BE2C (cell line): ENCODE measurements at regions not wholly inside any gene's neighbourhood (a gene's known extent, or its start where the extent isn't known, plus 50 kb on each side); places are given as distances from the start of the nearest gene placed in this dataset.

ENCODE experiments used
- DNase-seq: peaks from one replicate; pipeline ENCODE4 v3.0.0-alpha.2; 2020
- H3K27me3 ChIP-seq: fragments of 250-450 bp; sonication (Bioruptor Pico); 2 replicates; pipeline ENCODE4 v1.5.1; 2020; ENCODE audit warnings: mild to moderate bottlenecking
- H3K36me3 ChIP-seq: fragments of 250-450 bp; sonication (Bioruptor Pico); 2 replicates; pipeline ENCODE4 v1.5.1; 2020; ENCODE audit warnings: mild to moderate bottlenecking
- H3K4me1 ChIP-seq: fragments of 250-450 bp; sonication (Bioruptor Pico); 2 replicates; pipeline ENCODE4 v1.5.1; 2020
- H3K4me3 ChIP-seq: 2 replicates; pipeline ENCODE4 v1.5.1; 2011; ENCODE audit warnings: low read depth, low read length
- H3K9me3 ChIP-seq: fragments of 250-450 bp; sonication (Bioruptor Pico); 2 replicates; pipeline ENCODE4 v1.5.1; 2020
- TF ChIP-seq, protein P1 (sequence below): IDR thresholded peaks from 2 replicates; pipeline ENCODE4 v1.5.1; 2012; ENCODE audit warnings: mild to moderate bottlenecking, low read depth, low read length

DNA sequence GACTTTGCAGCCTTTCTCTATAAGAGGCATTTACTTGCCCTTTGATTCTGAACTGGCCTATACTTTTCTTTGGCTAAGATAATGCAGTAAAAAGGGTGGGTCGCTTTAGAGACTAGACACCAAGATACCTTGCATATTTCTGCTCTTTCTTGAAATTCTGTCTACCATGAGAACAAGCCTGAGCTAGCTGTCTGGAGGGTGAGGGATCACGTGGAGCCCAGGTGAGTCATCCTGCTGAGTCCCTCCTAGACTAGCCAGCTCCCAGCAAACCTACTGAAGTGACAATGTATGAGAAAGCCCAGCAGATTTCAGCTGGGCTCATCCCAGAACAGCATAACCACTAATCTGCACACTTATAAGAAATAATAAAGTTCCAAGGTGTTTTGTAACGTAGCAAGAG, 408.0 kb upstream of the KAZN start:
- Histone ChIP-seq H3K4me1 (no peaks in the 10 kb centered on the region), H3K27me3 (no peaks in the 10 kb centered on the region), H3K36me3 (no peaks in the 10 kb centered on the region), H3K9me3 (no peaks in the 10 kb centered on the region), H3K4me3 (no peak overlapping the region)
- TF ChIP-seq, protein P1, sequence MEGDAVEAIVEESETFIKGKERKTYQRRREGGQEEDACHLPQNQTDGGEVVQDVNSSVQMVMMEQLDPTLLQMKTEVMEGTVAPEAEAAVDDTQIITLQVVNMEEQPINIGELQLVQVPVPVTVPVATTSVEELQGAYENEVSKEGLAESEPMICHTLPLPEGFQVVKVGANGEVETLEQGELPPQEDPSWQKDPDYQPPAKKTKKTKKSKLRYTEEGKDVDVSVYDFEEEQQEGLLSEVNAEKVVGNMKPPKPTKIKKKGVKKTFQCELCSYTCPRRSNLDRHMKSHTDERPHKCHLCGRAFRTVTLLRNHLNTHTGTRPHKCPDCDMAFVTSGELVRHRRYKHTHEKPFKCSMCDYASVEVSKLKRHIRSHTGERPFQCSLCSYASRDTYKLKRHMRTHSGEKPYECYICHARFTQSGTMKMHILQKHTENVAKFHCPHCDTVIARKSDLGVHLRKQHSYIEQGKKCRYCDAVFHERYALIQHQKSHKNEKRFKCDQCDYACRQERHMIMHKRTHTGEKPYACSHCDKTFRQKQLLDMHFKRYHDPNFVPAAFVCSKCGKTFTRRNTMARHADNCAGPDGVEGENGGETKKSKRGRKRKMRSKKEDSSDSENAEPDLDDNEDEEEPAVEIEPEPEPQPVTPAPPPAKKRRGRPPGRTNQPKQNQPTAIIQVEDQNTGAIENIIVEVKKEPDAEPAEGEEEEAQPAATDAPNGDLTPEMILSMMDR: no peak
- no peak for DNase-seq

DNA sequence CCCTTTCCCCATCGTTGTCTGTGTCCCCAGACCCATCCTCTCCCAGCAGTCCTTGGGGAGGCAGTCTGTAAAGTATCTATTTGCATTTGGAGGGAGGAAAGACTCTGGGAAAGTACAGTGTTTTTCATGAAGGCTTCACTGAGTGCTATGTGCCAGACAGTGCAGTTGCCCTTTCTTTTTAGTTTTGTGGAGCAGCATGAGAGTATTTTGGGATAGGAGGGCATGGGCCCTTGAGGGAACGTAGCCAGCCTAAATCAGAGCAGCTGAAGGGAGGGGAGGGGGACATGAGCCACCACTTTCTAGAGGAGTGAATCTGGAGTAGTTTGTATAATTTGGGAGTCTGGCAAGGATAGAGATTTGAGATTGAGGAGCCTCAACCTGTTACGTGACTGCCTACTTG, 404.0 kb upstream of the KAZN start:
- DNase-seq: no peak
- no peaks in the 10 kb centered on the region for H3K9me3 ChIP-seq
- H3K4me3 ChIP-seq: no peak overlapping the region
- TF ChIP-seq, protein P1: no peak
- H3K36me3 ChIP-seq: no peaks in the 10 kb centered on the region
- no peaks in the 10 kb centered on the region for H3K27me3 ChIP-seq
- H3K4me1 ChIP-seq: no peaks in the 10 kb centered on the region

DNA sequence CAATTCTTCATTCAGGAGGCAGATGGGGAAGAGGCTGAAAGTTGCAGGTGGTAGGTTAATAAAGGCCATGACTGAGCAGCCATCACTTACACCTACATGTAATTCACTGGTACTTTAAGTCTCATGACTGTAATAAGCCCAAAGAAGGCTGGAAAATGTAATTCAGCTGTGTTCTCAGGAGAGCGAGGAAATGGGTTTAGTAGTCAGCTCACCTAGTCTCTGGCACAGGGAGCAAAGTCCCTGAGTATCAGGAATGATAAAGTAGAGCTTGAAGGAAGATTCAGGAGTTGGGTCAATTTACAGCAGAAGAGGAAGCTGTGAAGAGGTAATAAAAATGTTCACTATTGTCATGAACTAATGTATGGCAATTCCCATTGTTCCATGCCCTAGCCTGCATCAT, 393.4 kb upstream of the KAZN start:
- H3K4me3 ChIP-seq: no peak overlapping the region
- no peak for DNase-seq

DNA sequence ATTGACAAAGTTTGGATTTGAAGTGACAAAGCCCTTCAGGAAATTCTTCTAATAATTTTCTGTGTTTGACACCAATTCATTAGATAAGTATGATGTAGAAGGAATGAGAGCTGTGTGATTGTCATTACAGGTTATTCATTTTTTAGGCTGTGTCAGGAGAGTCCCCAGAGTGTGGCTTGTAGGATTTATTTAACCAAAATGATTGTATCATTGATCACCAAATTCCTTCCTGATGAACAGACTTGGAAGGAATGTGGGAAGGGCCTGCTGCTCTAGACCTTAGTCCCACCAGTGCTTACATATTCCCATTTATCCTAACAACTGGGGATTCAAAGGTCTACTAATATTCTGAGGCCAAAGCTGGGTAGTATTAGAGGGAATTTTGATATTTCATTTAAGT, 383.3 kb upstream of the KAZN start:
- Histone ChIP-seq H3K9me3 (no peaks in the 10 kb centered on the region), H3K4me3 (no peak overlapping the region), H3K4me1 (no peaks in the 10 kb centered on the region), H3K27me3 (no peaks in the 10 kb centered on the region), H3K36me3 (no peaks in the 10 kb centered on the region)
- no peak for DNase-seq
- TF ChIP-seq, protein P1: no peak

More for the DNA sequence above, 393.4 kb upstream of the KAZN start:
- H3K36me3 ChIP-seq: no peaks in the 10 kb centered on the region
- no peaks in the 10 kb centered on the region for H3K9me3 ChIP-seq
- TF ChIP-seq, protein P1: no peak
- no peaks in the 10 kb centered on the region for H3K4me1 ChIP-seq
- no peaks in the 10 kb centered on the region for H3K27me3 ChIP-seq

DNA sequence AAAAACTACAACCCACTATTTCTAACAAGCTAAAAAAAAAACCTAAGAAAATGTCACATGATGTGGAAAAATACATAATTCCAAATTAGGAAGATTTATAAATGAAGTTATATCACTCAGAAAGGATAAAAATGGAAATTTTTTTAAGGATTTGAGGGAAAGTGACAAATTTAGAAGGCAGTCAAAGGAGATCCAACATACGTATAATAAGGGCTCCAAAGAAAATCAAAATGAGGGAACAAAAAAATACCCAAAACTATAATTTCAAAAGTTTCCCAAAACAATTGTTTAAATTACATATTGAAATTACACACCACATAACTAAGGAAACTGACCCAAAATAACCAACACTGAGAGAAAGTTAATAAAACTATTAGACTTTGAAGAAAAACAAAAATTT, 381.1 kb upstream of the KAZN start:
- no peak for DNase-seq
- Histone ChIP-seq H3K4me1 (no peaks in the 10 kb centered on the region), H3K27me3 (no peaks in the 10 kb centered on the region), H3K9me3 (no peaks in the 10 kb centered on the region), H3K36me3 (no peaks in the 10 kb centered on the region), H3K4me3 (no peak overlapping the region)
- TF ChIP-seq, protein P1: no peak

DNA sequence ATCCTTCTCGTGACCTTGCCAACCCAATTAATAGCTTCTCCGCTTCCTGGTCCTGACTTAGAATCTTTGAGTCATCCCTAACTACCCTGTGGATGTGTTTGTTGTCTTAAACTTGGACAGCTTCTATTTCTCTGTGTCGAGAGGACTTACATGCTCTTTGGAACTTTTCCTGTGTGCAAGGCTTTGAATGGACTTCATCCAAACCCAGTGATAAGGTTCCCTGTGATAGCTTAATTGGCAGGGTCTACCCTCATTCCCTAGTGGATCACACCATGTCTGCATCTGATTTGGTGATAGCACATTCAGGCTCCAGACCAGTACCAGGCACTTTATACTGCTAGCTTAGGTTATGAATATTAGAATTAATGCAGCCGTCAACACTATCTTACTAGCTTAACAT, 378.2 kb upstream of the KAZN start:
- DNase-seq: no peak
- no peaks in the 10 kb centered on the region for H3K36me3 ChIP-seq
- no peaks in the 10 kb centered on the region for H3K4me1 ChIP-seq
- H3K27me3 ChIP-seq: no peaks in the 10 kb centered on the region
- H3K4me3 ChIP-seq: no peak overlapping the region
- TF ChIP-seq, protein P1: no peak
- no peaks in the 10 kb centered on the region for H3K9me3 ChIP-seq
